Amygdala (tissue), 56 donors: ENCODE measurements at regions not wholly inside any gene's neighbourhood (a gene's known extent, or its start where the extent isn't known, plus 50 kb on each side); places are given as distances from the start of the nearest gene placed in this dataset.

Experiments
- DNase-seq, 56 donors: peaks; one replicate each; lab custom pipeline; 2025; lab: John Stamatoyannopoulos, UW

DNA sequence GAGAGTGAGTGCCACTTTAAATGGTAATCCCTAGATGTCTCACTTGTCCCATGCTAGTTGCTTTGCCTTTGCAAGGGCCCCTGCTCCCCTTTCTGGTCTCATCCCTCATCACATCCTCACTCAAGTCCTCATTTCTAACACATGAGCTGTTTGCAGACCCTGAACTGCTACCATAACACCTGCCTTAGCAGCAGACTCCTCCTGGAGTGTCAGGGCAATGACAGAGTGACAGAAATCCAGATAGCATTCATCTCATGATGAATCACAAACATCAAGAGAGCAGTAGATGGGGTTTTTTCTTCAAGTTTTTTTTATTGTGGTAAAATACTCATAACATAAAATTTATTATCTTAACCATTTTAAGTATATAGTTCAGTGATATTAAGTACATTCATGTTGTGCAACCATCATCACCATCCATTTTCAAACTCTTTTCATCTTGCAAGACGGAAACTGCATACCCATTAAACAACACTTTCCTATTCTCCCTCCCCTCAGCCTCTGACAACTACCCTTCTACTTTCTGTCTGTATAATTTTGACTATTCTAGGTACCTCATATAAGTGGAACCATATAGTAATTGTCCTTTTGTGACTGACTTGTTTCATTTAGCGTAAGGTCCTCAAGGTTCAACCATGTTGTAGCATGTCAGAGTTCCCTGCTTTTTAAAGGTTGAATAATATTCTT, 133.2 kb upstream of the RPS6KA3 start:
- no peak for DNase-seq

DNA sequence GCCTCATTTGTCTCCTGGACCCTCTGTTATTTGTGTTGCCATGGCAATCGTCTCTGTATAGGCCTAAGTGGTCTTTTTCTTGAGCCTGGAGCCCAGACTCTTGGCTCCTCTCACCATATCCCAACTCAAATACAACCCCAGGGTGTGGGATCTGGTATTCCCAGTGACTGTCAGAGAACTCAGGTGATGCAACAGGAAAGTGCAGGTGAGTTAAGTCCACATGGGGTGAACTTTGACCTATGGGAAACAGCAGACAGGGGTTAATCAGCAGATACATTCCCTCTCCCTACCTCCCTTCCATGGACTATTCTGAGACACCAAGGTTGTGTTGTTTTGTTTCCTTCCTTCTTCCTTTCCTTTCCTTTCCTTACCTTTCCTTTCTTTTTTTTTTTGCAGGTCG, 130.9 kb upstream of the RPS6KA3 start:
- DNase-seq = no peak

DNA sequence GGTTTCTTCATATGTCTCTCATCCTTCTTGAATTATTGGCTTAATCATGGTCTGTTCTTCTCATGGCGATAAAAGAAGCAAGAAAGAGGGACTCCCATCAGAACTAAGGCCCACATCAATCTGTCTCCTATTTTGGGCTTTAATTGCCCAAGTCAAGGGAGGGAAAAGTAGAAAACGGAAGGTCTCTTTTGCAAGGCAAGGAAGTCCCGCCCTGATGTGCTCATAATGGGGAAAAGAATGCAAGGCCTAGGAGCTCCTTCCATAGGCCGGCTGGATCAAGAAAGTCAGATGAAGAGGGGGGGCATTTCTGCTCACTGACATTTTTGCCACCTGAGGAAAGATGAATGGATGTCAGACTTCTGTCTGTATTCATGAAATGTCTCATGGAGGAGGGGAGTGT, 127.7 kb upstream of the RPS6KA3 start:
- DNase-seq = no peak

DNA sequence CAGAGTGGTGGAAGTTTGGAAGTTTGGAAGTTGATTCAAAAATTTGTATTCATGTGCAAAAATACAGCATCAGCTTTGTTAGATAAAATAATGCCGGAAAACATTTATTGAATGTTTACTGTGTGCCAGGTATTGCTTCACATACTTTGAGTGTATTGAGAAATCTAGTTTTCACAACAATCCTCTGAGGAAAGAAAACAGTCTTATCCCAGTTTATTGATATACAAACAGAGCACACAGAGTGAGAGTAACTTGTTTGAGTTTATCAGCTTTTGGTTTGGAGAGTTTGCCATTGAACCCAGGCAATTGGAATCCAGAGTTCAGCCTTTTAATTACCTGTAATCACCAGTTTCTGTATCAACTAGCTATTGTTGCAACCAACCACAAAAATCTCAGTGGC, 127.2 kb upstream of the RPS6KA3 start:
- no peak for DNase-seq

DNA sequence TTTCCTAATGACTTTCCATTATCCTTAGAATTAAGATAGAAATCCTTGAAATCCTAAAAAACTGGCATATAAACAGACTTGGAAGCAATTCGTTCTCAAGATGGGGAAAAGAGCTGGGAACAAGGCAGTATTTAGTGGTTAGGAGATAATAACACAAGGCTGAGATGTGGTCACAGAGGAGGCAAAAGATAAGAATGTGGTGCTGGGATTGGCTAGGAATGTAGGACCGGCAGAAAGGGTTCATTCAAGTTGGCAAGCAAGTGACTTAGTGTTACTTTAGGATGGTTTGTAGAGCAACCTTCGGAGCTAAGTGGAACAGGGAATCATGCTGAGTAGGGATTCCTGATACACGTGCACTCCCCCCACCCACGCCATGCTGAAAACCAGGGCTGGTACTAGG, 121.9 kb upstream of the RPS6KA3 start:
- DNase-seq = no peak

DNA sequence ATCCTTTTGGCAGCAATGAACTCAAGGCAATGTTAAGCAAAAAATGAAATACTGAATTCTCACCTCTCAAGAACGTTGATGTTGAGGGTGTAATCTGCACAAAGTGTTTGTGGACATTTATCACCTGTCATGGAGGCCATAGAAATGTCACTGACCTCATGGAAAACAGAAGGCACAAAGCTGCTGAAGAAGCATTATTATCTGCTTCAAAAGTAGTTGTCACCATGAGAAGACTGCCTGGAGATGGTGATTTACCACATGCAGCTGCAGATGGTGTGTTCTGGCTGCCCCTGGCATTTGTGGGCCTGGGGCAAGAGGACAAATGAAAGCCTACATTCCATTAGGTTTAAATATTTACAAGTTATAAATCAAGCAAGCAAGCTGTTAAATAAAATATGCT, 116.8 kb upstream of the RPS6KA3 start:
- no peak for DNase-seq

DNA sequence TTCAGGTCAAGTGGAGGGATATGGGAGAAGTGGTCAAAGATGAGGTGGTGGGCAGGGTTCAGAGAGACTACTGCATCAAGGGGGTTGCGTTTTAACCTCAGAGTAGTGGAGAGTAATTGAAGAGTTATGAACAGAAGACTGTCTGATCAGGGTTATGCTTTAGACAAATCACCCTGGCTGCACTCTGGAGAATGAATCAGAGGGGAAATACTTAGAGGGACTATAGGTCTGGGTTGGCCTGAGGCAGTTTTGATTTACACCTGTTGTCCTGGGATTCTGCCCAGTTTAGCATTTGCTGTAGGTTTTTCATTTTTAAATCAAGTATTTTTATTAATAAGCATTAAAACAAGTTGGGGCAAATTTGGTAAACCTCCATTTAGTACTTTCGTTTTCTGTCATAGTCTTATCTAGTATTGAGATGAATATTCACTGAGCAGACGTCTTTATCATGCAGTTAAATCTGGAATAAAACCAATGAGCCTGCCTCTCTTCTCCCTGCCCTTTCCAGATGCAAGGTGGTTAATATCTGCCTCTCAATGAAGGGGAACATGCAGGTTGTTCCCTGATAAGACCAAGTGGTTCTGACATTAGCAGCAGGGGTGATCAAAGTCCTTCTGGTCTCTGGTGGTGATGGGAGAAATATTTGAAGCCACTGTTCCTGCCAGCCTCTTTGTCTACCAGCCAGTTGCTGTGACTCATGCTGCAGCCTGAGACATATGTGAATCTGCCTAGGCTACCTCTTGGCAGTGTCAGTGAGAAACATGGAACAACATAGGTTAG, 116.0 kb upstream of the RPS6KA3 start:
- DNase-seq = no peak

DNA sequence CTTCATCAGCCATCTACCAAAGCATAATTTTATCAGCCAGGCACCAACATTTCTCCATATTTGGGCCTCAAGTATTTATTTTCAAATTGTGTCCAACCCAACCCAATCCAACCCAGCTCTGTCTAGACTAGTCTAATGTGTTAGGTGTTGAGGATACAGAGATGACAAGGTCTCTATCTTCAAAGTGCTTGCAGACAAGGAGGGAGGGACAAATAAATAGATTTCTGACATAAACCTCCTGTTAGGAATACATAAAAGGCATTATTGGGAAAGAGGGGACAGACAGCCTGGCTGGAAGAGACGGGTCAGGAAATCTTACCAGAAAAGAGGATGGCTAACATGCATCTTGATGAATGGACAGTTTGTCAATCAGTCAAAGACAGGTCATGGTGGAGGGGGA, 115.4 kb upstream of the RPS6KA3 start:
- DNase-seq = no peak

DNA sequence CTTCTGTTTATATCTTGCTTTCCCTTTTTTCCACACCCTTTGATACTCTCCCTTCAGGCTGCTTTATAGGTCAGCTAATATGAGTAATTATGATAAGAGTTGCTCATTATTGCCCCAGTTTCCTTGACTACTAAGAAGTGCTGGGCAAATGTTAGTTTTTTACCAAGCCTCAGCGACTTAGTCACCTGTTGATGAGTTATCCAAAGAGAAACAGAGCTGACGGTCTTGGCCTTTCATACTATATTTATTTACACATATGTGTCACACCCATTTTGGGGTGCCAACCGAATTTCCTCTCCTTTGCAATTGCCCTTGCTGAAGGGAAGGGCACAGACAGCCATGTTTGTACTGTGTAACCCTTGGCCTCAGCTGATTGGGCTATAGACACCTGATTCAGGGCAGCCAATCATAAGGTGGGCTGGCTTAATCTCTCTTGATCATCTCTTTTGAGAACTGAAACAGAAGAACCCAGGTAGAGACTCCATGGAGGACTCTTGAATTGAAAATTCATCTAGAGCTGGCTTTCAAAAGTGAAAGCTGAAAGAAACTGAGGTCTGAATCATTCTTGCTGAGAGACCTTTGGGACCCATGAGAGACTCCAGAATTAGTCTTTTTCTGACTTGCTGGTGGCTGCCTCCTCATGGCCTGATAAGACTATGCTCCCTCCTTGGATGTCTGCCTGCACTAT, 111.7 kb upstream of the RPS6KA3 start:
- no peak for DNase-seq

DNA sequence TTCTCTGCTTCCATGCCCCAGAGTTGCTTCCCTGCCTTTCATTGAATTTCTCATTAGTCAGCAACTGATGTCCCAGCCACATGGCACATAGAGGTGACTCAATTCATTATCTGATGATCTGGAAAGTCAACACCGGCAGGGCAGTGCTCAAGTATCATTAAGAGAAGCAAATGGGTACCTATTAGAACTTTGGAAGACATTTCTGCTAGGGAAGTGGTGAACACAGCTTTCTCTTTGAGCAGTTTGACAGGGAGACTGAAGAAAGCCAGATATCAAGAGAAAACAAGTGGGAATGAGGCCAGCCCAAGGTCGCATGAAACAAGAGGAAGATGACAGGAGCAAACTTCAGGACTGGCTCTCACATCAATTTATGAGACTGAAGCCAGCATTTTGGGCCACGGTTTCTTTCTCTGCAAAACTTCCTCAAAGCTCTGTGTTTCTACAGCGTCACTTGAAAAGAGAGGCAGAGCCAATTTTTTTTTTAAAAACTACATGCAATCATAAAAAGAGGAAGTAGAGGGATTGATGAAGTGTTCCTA, 108.3 kb upstream of the RPS6KA3 start:
- DNase-seq = no peak

DNA sequence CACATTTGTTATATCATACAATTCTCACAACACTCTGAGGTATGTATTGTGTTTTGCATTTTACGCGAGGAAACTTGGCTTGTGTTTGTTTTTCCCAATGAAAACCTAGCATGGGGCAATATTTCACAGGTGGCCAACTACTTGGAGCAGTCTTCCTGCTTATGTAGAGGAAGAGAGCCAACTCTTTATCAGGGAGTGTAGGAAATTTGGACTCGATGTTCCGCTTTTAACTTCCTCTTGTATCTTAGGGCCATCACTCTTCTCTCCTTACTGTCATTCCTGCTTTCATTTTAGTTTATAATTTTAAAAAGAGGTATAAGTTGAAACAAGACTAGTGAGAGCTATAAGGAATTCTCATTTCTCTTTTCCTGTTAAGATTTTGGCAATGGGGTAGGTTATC, 107.7 kb upstream of the RPS6KA3 start:
- DNase-seq = no peak

DNA sequence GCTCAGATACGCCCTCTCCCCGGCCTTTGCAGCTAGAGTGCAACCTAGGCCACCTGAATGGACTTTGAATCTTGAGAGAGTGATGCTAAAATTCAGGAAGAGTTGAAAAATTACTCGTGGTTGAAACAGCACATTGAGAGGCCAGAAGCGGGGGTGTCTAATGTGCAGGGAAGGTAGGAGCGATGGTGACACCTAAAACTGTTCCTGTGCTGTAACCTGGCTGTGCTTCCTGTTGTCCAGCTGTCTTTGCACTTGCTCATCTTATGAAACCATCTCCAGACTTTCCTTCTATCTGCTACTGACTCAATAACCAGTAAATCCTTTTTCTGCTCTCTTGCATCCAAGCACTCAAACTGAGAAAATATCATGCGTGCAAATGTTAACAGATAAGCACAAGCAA, 106.4 kb upstream of the RPS6KA3 start:
- no peak for DNase-seq

DNA sequence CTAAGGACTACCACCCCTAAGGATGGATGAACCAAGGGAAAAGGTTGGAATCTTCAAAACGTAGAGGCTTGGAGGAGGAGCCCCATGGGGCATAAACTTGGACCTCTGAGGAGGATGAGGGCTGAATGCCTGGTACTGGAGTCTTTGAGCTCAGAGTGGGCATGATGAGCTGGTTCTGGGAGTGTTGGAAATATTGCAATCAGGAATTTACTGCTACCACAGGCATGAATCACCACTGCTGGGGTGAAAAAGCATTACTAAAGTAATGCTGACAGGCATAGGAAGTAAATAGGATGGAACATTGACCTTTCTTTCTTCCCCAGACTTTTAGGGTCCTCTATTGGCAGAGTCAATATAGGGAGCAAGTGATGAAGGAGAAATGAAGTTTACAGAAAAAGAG, 105.8 kb upstream of the RPS6KA3 start:
- no peak for DNase-seq

DNA sequence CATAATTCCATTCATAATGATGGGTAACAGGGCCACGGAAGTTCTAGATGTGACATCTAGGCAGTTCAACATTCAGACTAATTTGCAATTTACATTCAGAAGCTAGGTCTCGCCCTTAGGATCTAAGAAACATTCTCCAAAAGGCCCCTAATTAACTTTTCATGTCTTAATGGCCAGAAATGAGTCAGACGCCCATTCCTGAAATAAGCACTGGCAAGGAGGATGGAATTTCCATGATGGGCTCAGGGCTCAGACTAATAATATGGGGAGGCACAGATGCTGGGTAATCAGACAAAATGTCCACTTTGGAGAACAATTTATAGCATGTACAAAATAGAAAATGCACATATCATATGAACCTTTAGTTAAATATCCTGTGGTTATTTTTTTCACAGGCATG, 102.8 kb upstream of the RPS6KA3 start:
- DNase-seq = no peak

DNA sequence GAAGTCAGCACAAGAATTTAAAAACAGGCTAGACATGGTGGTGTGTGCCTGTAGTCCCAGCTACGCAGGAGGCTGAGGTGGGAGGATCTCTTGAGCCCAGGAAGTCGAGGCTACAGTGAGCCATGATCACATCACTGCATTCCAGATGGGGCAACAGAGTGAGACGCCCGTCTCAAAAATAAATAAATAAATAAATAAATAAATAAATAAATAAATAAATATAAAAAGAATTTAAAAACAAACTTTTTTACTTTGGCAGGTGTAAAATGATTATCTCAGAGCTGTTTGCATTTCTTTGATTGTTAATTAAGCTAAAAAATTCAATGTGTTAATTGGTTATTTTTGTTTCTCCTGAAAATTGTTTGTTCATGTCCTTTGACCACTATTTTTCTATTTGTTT, 97.5 kb upstream of the RPS6KA3 start:
- no peak for DNase-seq

DNA sequence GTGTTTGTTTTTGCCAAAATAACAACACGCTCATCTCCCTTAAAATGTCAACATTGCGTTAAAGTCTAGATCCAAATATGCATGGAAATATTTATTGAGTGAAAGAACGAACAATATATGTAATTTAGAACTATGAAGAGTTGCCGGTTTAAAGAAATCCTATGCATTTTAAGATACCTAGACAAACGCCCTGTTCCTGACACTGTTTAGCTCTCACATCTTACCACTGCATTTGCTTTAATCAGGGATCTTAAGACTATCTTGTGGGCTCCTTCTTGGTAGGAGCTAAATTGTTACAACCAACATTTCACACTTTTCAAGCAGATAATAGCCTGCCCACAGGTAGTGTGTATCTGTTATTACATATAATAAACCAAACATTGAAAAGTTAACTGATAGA, 96.6 kb upstream of the RPS6KA3 start:
- no peak for DNase-seq

DNA sequence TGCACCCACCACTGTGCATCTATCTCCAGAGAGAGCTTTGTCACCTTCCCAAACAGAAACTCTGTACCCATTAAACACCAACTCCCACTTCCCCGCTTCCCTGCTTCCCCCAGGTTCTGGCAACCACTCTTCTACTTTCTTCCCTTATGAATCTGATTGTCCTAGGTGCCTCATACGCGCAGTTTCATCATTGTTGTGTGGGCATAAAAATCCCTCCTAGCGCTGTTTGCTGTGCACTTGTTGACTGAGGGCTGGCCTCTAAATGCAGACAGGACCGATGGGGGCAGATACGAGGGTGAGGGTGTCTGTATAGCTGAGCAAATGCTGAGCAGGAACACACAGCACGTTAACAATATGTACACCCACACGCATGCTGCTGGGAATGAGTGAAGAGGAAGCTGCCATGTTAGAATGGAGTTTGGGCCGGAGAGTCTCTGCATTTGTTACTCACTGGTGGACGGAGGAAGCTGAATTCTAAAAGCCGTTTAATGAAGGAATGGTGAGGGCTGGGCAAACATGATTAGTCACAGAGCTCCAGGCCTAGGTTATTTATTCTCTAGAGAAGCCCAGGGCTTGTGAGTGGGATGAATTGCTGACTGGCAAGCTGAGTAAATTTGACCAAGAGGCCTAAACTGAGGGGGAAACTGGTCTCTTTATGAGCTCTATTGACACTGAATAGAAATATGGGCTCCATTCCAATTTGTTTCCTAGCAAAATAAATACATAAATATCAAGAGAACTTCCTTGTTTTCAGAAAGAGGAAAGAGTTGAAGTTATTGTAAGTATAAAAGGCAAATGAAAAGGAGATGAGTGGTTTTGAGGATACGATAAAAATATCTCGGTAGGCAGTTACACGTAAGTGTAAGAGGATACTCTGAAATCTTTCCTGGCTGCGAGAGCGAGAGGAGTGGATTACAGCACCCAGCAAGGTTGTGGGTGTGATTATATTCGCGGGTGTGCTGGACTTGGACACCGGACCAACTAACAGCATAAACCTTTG, 95.9 kb upstream of the RPS6KA3 start:
- peak in 2 of 56 donors; percentile 1 for DNase-seq

DNA sequence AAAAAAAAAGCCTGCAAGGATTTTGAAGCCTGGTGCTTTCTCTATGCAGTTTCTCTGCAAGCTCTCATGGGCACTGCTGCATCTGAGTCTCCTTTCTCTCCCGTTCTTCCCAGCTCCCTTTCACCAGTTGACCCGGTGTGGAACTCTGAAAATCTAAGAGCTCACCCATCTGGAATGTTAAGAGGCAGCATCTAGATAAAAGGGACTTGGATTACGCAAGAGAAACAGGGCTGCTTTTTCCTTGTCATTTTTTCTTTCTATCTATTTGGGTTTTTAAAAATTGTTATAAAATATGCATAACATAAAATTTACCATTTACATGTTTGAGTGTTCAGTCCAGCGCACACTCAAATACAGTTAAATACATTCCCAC, 95.2 kb upstream of the RPS6KA3 start:
- no peak for DNase-seq

DNA sequence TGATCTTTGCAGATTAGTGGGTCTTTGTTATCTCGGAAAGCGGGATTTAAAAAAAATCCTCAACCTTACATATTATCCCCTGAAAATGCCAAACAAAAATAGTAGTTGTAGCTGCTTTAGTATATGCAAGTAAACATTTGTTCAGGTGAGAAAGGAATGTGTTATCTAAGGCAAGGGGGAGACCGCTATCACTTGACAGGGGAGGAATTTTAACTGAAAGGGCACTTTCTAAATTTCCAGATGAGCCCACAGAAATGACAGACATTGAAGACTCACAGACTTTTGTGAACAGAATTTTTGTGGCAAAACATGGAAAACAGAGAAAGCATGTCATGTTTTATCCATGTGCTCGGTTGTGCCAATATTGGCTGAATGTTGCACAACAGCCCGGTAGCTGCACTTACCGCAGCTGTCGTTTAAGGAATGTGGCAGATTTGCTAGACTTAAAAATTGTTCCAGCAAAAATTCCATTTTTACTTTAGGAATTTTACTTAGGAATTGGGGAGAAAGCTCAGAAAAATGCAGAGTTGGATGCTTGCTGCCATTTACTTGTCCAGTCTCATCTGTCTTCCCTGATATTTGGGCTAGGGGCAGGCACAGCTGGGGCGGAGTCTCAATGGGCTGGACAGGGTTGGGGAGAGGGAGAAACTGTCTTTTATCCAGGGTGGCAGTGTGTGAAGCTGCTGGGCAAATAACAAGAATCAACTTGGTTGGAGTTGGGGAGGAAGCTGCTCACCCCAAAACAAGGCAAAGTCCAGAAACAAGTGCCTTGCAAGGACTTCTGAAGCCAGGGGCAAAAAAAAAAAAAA, 94.6 kb upstream of the RPS6KA3 start:
- no peak for DNase-seq

DNA sequence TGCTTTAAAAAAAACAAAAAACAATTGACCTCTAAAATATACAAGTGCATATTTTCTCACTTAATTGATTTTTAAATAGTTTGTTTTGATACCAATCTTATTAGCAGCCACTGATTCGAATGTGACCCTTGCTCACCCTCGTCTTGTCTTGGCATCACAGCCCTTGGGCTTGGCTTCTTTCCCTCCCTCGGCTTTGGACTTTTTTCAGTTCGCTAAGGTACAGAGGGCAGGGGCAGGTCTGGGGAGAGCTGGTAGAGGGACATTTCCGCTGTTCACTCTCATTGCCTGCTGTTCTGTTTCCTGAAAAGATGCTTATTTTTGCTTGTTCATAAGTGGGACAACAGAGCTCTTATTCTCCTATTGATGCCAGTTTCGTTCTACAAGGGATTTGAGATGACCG, 88.5 kb upstream of the RPS6KA3 start:
- no peak for DNase-seq
